ENCODE measurements at regions not wholly inside any gene's neighbourhood (a gene's known extent, or its start where the extent isn't known, plus 50 kb on each side); places are given as distances from the start of the nearest gene placed in this dataset.
"Not testable (repeated sequence)": the region's sequence is repeated elsewhere in the genome, so short reads cannot be mapped to it uniquely, and the experiment has no call there.

DNA sequence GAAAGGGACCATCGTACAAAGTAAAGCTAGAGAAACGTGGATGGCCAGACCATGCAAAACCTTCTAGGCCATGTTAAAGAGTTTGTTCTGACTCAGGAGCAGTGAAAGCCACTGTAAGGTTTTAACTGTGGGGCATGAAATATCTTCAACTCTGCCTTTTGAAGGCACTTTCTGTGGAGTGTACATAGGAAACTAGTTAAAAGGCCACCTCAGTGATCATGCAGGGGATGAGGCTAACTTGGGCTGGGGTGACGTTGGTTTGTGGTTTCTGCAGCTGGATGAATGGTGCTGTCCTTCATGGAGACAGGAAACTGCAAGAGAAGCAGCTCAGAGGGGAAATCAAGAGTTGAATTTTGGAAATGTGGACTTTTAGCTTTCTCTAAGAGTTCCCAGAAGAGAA lies 190.7 kb downstream of the CDCA7 start:
- intact Hi-C loops (cut with micrococcal nuclease): no loop called here

- intact Hi-C loops (cut with micrococcal nuclease): no loop called here
Observed at GRCh38 chr2:173547499-173547898, 192.8 kb downstream of the CDCA7 start.

GRCh38 chr2:173550143-173550542 lies 195.5 kb downstream of the CDCA7 start:
- intact Hi-C loops (cut with micrococcal nuclease): no loop called here

- intact Hi-C loops (cut with micrococcal nuclease): no loop called here
Observed at GRCh38 chr2:173552531-173552930, 197.9 kb downstream of the CDCA7 start.

GRCh38 chr2:173553593-173553992 lies 198.9 kb downstream of the CDCA7 start:
- intact Hi-C loops (cut with micrococcal nuclease): no loop called here

GRCh38 chr2:173555833-173556232 lies 201.2 kb downstream of the CDCA7 start:
- intact Hi-C loops (cut with micrococcal nuclease): no loop called here

- intact Hi-C loops (cut with micrococcal nuclease): no loop called here
Observed at GRCh38 chr2:173556816-173557215, 202.1 kb downstream of the CDCA7 start.

- intact Hi-C loops (cut with micrococcal nuclease): no loop called here
Observed at GRCh38 chr2:173557497-173557896, 202.8 kb downstream of the CDCA7 start.

GRCh38 chr2:173567493-173567892 lies 212.8 kb downstream of the CDCA7 start:
- intact Hi-C loops (cut with micrococcal nuclease): loop anchor here (10.0 kb wide), 1 partner anchor 163 kb away; no protein-coding TSS in a partner anchor

GRCh38 chr2:173568054-173568453 lies 213.4 kb downstream of the CDCA7 start:
- intact Hi-C loops (cut with micrococcal nuclease): loop anchor here (10.0 kb wide), 1 partner anchor 163 kb away; no protein-coding TSS in a partner anchor

GRCh38 chr2:173571021-173571821 lies 216.5 kb downstream of the CDCA7 start:
- intact Hi-C loops (cut with micrococcal nuclease): no loop called here

DNA sequence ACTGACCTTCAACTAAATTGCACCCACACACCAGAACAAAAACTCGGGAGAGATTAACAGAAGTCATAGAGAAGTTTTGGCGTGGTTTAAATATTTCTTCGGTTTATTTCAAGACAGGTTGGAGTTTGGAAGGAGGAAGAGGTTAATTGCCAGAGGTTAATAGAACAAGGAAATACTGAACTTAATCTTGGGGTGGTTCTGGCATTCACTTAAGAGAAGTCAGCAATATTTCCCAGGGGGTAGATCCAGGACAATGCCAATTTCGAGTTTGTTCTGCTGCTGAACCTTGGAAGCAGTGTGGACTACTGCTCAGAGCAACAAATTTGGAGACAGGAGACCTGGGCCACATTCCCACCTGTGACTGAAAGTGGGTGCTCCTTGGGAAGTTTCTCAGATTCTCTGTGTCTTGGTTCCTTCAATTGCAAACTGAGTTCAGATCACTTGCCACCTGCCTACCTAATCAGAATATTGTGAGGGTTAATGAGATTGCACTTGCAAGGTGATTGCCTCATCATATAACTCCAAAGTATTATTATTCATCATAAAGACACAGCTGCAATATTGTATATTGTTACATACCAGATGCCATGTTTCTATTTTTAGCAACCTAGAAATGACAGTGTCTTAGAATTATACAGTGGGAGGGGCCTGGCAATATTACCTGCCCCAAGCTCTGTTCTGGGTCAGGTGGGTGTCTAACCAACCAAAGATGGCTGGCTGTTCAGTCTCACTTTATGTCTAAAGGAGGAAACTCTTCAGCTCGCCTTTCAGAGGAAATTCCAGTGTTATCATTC lies 217.4 kb downstream of the CDCA7 start:
- intact Hi-C loops (cut with micrococcal nuclease): no loop called here

DNA sequence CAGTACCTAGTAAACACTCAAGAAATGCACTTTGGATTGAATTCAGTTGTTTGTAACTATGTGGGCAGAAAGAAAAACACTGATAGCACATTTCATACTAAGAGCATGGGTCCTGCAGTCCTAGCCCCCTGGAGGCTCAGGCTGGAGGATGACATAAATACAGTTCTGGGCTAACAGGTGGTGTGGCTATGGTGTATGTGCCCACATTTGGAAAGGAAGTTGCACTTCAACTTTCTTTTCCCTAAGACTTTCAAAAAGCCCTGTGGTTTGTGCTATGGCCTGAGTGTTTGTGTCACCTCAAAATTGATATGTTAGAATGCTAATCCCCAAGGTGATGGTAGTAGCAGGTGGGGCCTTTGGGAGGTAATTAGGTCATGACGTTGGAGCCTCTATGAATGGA lies 218.2 kb downstream of the CDCA7 start:
- intact Hi-C loops (cut with micrococcal nuclease): no loop called here

- intact Hi-C loops (cut with micrococcal nuclease): not testable (repeated sequence)
Observed at GRCh38 chr2:173573782-173574181, 219.1 kb downstream of the CDCA7 start.

- intact Hi-C loops (cut with micrococcal nuclease): no loop called here
Observed at GRCh38 chr2:173574324-173575112, 219.8 kb downstream of the CDCA7 start.

DNA sequence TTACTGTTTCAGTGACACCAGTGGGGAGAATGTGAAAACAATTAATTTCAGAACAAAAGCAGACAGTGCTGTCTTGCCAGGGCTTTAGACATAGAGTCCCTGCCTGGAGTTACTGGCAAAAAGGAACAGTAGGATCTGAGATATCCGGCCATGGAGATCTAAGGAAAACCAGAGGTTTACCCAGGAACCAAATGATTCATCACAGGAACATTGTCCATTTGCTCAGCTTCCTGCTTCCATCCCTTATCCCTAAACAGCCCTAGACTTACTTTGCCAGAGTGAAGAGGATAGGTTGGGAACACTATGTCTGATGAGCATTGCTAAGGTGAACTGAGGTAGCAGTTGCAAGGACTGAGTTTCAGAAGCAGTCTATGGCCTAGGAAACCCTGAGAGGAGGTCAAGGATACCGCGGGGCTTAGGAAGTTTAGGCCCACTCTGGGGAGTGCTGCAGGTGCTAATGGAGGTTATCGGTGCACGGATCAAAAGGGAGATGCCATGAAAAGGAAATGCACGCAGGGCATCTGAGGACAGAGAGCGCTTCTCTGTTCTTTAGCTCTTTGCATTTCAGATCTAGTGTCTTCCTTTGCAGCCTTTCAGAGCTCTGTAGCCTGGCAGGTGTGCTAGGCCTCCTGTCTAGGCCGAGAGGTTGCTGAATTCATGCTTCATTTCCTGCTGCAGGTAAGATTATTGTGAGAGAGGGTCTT lies 223.9 kb downstream of the CDCA7 start:
- intact Hi-C loops (cut with micrococcal nuclease): no loop called here

DNA sequence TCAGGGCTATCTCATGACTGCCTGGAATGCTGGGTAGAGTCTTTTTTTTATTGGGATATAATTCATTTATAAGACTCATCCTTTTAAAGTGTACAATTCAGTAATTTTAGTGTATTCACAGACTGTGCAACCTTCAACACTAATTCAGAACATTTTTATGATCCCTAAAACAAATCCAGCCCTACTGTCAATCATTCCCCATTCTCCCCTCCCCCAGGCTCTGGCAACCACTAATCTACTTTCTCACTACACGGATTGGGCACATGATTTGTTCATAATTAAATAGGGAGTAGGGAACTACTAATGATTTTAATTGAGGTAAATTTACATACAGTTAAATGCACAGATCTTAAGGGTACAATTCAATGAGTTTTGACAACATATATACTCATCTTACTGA lies 225.7 kb downstream of the CDCA7 start:
- intact Hi-C loops (cut with micrococcal nuclease): no loop called here

DNA sequence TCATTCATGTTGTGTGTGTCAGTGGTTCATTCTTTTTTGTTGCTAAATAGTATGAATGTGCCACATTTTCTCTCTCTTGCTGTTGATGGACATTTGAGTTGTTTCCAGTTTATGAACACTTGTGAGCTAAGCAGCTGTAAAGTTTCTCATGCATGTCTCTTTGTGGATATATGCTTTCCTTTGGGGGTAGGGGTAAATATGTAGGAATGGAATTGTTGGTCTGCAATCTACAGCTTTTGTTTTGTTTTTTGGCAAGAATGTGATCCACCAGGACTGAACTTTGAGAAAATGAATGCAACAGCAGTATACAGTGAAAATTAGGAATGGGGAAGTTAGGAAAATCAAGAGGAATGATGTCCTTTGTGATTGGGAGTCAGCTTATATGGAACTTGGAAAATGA lies 226.3 kb downstream of the CDCA7 start:
- intact Hi-C loops (cut with micrococcal nuclease): no loop called here

DNA sequence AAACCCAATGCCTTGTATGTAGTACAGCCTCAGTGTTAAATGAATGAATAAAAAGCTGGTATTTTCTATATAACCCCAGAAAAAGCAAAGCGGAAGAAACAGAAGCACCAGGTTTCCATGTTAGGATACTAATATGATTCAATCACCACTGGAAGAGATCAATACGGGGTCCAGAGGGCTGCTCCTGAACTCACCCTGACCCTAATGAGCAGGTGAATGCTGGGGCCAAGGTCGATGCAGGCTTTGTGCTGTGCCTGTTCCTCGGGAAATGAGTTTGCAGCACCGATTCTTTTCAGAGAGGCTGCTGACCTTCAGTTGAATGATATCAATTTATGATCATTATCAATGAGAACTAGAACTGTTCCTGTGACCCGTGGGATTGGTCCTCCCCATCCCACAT lies 228.5 kb downstream of the CDCA7 start:
- intact Hi-C loops (cut with micrococcal nuclease): no loop called here

DNA sequence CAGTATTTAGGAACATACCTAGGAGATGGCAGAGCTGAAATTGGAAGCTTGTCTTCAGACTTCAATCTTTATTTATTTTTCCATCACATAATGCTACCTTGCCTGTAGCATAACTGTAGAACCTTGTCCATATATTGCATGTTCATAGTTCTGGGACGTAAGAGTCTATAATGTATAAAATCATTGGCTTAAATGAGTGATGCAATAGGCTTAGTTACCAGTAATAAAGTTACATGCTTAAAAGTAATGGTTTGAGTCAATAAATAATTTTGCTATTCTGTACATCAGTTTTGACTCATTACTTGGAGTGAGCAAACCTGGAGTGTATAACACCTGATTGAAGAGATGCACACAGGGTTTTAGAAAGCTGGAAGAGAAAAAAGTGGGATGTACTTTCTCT lies 229.3 kb downstream of the CDCA7 start:
- intact Hi-C loops (cut with micrococcal nuclease): no loop called here

Measured in T-helper 2 cell treated with Interferon-gamma antibody and Interleukin-4, amounts not matched to agents 100 ng/mL and 5 ng/mL, for 36 hours (primary cell).